Ishikawa (cell line): ENCODE measurements at regions not wholly inside any gene's neighbourhood (a gene's known extent, or its start where the extent isn't known, plus 50 kb on each side); places are given as distances from the start of the nearest gene placed in this dataset.

Experiments used
- CEBPB ChIP-seq: IDR thresholded peaks from 2 replicates; pipeline ENCODE4 v1.6.1; 2012
- CREB1 ChIP-seq: IDR thresholded peaks from 2 replicates; pipeline ENCODE4 v1.6.1; 2012; ENCODE audit warnings: low read depth
- EGR1 ChIP-seq: IDR thresholded peaks from 2 replicates; pipeline ENCODE4 v1.6.1; 2012
- EP300 ChIP-seq: IDR thresholded peaks from 2 replicates; pipeline ENCODE4 v1.6.1; 2012; ENCODE audit warnings: borderline replicate concordance
- NFIC ChIP-seq: IDR thresholded peaks from 2 replicates; pipeline ENCODE4 v1.6.1; 2012
- RAD21 ChIP-seq: IDR thresholded peaks from 2 replicates; pipeline ENCODE4 v1.6.1; 2012; ENCODE audit warnings: low read depth
- TAF1 ChIP-seq: IDR thresholded peaks from 2 replicates; pipeline ENCODE4 v1.6.1; 2012; ENCODE audit warnings: low read depth, mild to moderate bottlenecking
- TCF12 ChIP-seq: IDR thresholded peaks from 2 replicates; pipeline ENCODE4 v1.6.1; 2012; ENCODE audit warnings: low read depth
- TEAD4 ChIP-seq: IDR thresholded peaks from 2 replicates; pipeline ENCODE4 v1.6.1; 2012
- YY1 ChIP-seq: IDR thresholded peaks from 2 replicates; pipeline ENCODE4 v1.6.1; 2012; ENCODE audit warnings: low read depth
- TF ChIP-seq, protein P1 (sequence below): IDR thresholded peaks from 2 replicates; pipeline ENCODE4 v1.6.1; 2012; ENCODE audit warnings: low read depth, mild to moderate bottlenecking

GRCh38 chr15:61327019-61327631 lies 98.0 kb upstream of the RORA start:
- TF ChIP-seq TEAD4 (no peak), EP300 (no peak), RAD21 (no peak), CEBPB (no peak), TAF1 (no peak), TCF12 (no peak), CREB1 (no peak), YY1 (no peak), EGR1 (no peak), NFIC (no peak)
- TF ChIP-seq, protein P1, sequence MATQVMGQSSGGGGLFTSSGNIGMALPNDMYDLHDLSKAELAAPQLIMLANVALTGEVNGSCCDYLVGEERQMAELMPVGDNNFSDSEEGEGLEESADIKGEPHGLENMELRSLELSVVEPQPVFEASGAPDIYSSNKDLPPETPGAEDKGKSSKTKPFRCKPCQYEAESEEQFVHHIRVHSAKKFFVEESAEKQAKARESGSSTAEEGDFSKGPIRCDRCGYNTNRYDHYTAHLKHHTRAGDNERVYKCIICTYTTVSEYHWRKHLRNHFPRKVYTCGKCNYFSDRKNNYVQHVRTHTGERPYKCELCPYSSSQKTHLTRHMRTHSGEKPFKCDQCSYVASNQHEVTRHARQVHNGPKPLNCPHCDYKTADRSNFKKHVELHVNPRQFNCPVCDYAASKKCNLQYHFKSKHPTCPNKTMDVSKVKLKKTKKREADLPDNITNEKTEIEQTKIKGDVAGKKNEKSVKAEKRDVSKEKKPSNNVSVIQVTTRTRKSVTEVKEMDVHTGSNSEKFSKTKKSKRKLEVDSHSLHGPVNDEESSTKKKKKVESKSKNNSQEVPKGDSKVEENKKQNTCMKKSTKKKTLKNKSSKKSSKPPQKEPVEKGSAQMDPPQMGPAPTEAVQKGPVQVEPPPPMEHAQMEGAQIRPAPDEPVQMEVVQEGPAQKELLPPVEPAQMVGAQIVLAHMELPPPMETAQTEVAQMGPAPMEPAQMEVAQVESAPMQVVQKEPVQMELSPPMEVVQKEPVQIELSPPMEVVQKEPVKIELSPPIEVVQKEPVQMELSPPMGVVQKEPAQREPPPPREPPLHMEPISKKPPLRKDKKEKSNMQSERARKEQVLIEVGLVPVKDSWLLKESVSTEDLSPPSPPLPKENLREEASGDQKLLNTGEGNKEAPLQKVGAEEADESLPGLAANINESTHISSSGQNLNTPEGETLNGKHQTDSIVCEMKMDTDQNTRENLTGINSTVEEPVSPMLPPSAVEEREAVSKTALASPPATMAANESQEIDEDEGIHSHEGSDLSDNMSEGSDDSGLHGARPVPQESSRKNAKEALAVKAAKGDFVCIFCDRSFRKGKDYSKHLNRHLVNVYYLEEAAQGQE = no peak
